ENCODE measurements at regions not wholly inside any gene's neighbourhood (a gene's known extent, or its start where the extent isn't known, plus 50 kb on each side); places are given as distances from the start of the nearest gene placed in this dataset.

- no peak for TF ChIP-seq SMC3 (IDR thresholded peaks at IDR 0.05; ENCODE audit: borderline replicate concordance, low read length)
- TF ChIP-seq E2F4 (IDR thresholded peaks at IDR 0.05; ENCODE audit: low read depth, low read length) = no peak
- no peak for TF ChIP-seq SPI1 (IDR thresholded peaks at IDR 0.05; ENCODE audit: borderline replicate concordance, insufficient read depth, low read depth, low read length)
- TF ChIP-seq NKRF (conservative IDR thresholded peaks at IDR 0.05) = no peak
- no peak for TF ChIP-seq SUZ12 (IDR thresholded peaks at IDR 0.05; ENCODE audit: unreplicated experiment)
- no peak for TF ChIP-seq TCF12 (IDR thresholded peaks at IDR 0.05; ENCODE audit: low read depth, low read length)
Observed at GRCh38 chr6:8274226-8274625, 161.1 kb downstream of the SLC35B3 start (continued).

- TF ChIP-seq STAT1 (conservative IDR thresholded peaks at IDR 0.05) (no peak), SMAD5 (IDR thresholded peaks at IDR 0.05; ENCODE audit: low read depth) (no peak), REST (IDR thresholded peaks at IDR 0.05; ENCODE audit: low read depth, low read length) (no peak)
- Histone ChIP-seq H3K4me2 (ENCODE audit: control insufficient read depth, insufficient read depth) (no peak overlapping the region), H4K20me1 (ENCODE audit: control insufficient read depth, insufficient read depth) (no peaks in the 10 kb centered on the region), H3K4me1 (ENCODE audit: control insufficient read depth, insufficient read depth, low read length) (no peaks in the 10 kb centered on the region; the same call in 1 of the 2 replicates), H3K9me3 (replicated peaks; ENCODE audit: control insufficient read depth, insufficient read depth, low read length) (no peaks in the 10 kb centered on the region), H2AFZ (ENCODE audit: control insufficient read depth, low read depth, low read length) (no peak overlapping the region), H3K4me3 (no peak overlapping the region), H3K27ac (ENCODE audit: control insufficient read depth, insufficient read depth) (no peak overlapping the region), H3K9ac (ENCODE audit: control insufficient read depth, insufficient read depth, low read length) (no peak overlapping the region), H3K27me3 (replicated peaks in 1 of 2; ENCODE audit: control insufficient read depth in 2 of 2, insufficient read depth in 2 of 2, low read length in 1 of 2) (no peaks in the 10 kb centered on the region), H3K36me3 (ENCODE audit: control insufficient read depth in 2 of 2, insufficient read depth in 2 of 2, low read length in 1 of 2) (no peaks in the 10 kb centered on the region), H3K79me2 (ENCODE audit: control insufficient read depth, insufficient read depth, low read length) (no peaks in the 10 kb centered on the region)
- ChIA-PET SMC1A (ENCODE audit: uncharacterized antibody, unreplicated experiment) (no interaction called here), POLR2A (no interaction called here), CTCF (no interaction called here), RAD21 (ENCODE audit: unreplicated experiment) (no interaction called here)
- WGBS (ENCODE audit: insufficient coverage, insufficient replicate concordance, low lambda C conversion rate, missing lambda C conversion rate) = 31% methylated on average over 2 of the region's 2 CpGs
- BruUV-seq (replicated peaks) = no TSS peak
- in situ Hi-C loops (cut with MboI) (no loop called here), intact Hi-C loops (cut with micrococcal nuclease; ENCODE audit: unreplicated experiment) (no loop called here)
- FAIRE-seq (no peak), ATAC-seq (no peak), DNase-seq (ENCODE audit: low read depth, low spot score) (no peak)
Observed at GRCh38 chr6:8269872-8270454, 165.4 kb downstream of the SLC35B3 start.
